ENCODE measurements at regions not wholly inside any gene's neighbourhood (a gene's known extent, or its start where the extent isn't known, plus 50 kb on each side); places are given as distances from the start of the nearest gene placed in this dataset.

DNA sequence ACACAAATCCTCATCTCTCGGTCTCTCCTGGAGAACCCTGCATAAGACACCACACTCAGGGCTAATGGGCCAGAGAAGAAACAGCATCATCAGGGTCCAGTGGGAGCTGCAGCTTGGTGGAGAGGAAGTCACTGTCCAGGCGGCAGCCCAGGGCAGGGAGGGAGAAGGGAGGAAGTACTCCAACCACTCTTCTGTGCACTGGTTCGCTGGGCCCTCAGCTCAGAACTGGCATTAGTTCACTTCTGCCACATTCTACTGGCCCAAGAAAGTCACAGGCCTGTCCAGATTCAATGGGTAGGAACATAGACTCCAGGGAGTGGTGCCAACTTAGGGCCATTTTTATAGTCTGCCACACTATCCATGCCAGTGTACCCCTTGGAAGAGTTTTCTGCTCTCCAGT lies 169.0 kb downstream of the ABHD5 start:
- TF ChIP-seq GATA2 (IDR thresholded peaks at IDR 0.05; ENCODE audit: low read depth, low read length): no peak
- no peak for TF ChIP-seq GATA3 (IDR thresholded peaks at IDR 0.05; ENCODE audit: low read depth, low read length)

Data from SH-SY5Y (cell line).